Breast epithelium (tissue), 4 donors: ENCODE measurements at regions not wholly inside any gene's neighbourhood (a gene's known extent, or its start where the extent isn't known, plus 50 kb on each side); places are given as distances from the start of the nearest gene placed in this dataset.

Source experiments
- DNase-seq, 2 donors: peaks; one replicate each; pipeline ENCODE4 v3.0.0-alpha.2; 2019; ENCODE audit warnings: low spot score in 2 of 2
- H3K27ac ChIP-seq, 2 donors: fragments of 200-600 bp; sonication (generic) in 1 of 2; one replicate each; pipeline ENCODE4 v1.5.1; 2016 to 2019; ENCODE audit warnings: mild to moderate bottlenecking in 1 of 2
- H3K27me3 ChIP-seq, 2 donors: fragments of 200-600 bp; sonication (generic) in 1 of 2; one replicate each; pipeline versions ENCODE4 v1.5.1 to v1.6.0; 2017 to 2019; ENCODE audit warnings: control low read depth in 1 of 2, mild to moderate bottlenecking in 1 of 2
- H3K36me3 ChIP-seq: fragments of 200-600 bp; one replicate; pipeline ENCODE4 v1.5.1; 2019
- H3K4me1 ChIP-seq, 2 donors: fragments of 200-600 bp; sonication (generic); one replicate each; pipeline ENCODE4 v1.5.1; 2016 to 2019; ENCODE audit warnings: control low read depth in 1 of 2
- H3K4me3 ChIP-seq, 3 donors: fragments of 200-600 bp; sonication (generic); 1 replicate in 2 of 3; 2 replicates in 1 of 3; pipeline ENCODE4 v1.5.1; 2016 to 2019; ENCODE audit warnings: mild to moderate bottlenecking in 3 of 3, moderate library complexity in 2 of 3
- H3K9me3 ChIP-seq, 2 donors: fragments of 200-600 bp; sonication (generic) in 1 of 2; one replicate each; pipeline ENCODE4 v1.5.1; 2016 to 2019; ENCODE audit warnings: control low read depth in 1 of 2
- CTCF ChIP-seq, 3 donors: fragments of 450-650 bp; IDR thresholded peaks; one replicate each; pipeline ENCODE4 v1.5.1; 2016 to 2017; ENCODE audit warnings: antibody characterized with exemption in 3 of 3, mild to moderate bottlenecking in 3 of 3, moderate library complexity in 3 of 3
- POLR2A ChIP-seq: fragments of 450-650 bp; IDR thresholded peaks from one replicate; pipeline ENCODE4 v1.6.1; 2016; ENCODE audit warnings: antibody characterized with exemption, mild to moderate bottlenecking, moderate library complexity
- POLR2AphosphoS5 ChIP-seq, 3 donors: sonication (generic); formaldehyde crosslinking; IDR thresholded peaks; one replicate each; pipeline ENCODE4 v1.6.1; 2017; ENCODE audit warnings: antibody characterized with exemption in 3 of 3
- intact Hi-C: fragments of 100-400 bp; cut with DNase I; formaldehyde crosslinking; loops from one replicate; pipeline ENCODE4 v1.15.1; 2023; ENCODE audit warnings: low total_unique reads

- intact Hi-C loops, result no loop called here
- DNase-seq, result no peak
- Histone ChIP-seq H3K9me3 (peaks cover 6 to 19% of the 10 kb centered on the region in 2 donors), H3K4me1 (no peaks in the 10 kb centered on the region), H3K27me3 (no peaks in the 10 kb centered on the region), H3K36me3 (no peaks in the 10 kb centered on the region), H3K27ac (no peak overlapping the region), H3K4me3 (no peak overlapping the region)
- TF ChIP-seq POLR2A (no peak), CTCF (IDR thresholded peaks at IDR 0.05) (no peak), POLR2AphosphoS5 (IDR thresholded peaks at IDR 0.05) (no peak)
Observed at GRCh38 chr6:40179496-40179895, 245.2 kb upstream of the MOCS1 start.

DNA sequence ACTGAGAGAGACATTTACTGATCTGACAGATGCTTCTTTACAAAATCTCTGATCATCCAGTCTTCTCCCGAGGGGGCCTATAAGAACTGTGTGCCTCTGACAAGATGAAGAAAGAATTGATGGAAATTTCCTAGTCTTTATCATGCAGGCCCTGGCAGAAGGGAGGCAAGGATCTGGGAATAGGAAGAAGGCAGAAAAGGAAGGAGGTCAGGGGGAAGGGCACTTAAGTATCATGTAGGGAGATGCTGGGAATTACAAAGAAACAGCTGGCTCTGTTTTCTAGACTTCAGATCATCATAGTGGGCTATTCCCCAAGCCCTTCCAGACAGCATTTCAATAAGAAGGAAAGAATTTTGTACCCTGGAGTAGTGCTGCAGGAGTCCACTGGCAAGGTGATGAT, 243.3 kb upstream of the MOCS1 start:
- intact Hi-C loops, result no loop called here
- H3K9me3 ChIP-seq, result peaks cover 0 to 2% of the 10 kb centered on the region in 2 donors

DNA sequence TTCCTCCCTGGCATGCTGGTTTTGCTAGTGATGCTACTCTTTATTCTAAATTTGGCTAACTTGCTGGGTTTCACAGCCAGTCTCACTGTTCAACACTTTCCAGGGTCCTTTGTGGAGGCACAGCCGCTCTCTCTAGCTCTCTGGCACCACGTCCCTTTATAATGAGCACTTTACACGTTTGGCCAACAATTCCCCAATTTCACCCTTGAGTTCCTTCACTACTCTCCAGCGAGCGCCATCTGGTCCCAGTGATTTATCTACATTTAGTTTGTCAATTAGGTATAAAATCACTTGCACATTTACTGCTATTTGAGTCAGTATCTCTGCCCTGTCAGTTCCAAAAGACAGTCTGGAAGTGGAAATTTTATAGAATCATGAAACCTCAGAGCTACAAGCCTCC, 241.9 kb upstream of the MOCS1 start:
- Histone ChIP-seq H3K4me3 (no peak overlapping the region), H3K27me3 (no peaks in the 10 kb centered on the region), H3K36me3 (no peaks in the 10 kb centered on the region), H3K9me3 (no peaks in the 10 kb centered on the region), H3K27ac (no peak overlapping the region), H3K4me1 (no peaks in the 10 kb centered on the region)
- TF ChIP-seq POLR2AphosphoS5 (IDR thresholded peaks at IDR 0.05) (no peak), CTCF (IDR thresholded peaks at IDR 0.05) (no peak), POLR2A (no peak)
- intact Hi-C loops, result no loop called here
- DNase-seq, result no peak

More for the DNA sequence above, 243.3 kb upstream of the MOCS1 start:
- DNase-seq, result no peak
- Histone ChIP-seq H3K36me3 (no peaks in the 10 kb centered on the region), H3K27ac (no peak overlapping the region), H3K4me1 (no peaks in the 10 kb centered on the region), H3K4me3 (no peak overlapping the region), H3K27me3 (no peaks in the 10 kb centered on the region)
- TF ChIP-seq CTCF (IDR thresholded peaks at IDR 0.05), result no peak
- no peak for TF ChIP-seq POLR2A
- TF ChIP-seq POLR2AphosphoS5 (IDR thresholded peaks at IDR 0.05), result no peak

DNA sequence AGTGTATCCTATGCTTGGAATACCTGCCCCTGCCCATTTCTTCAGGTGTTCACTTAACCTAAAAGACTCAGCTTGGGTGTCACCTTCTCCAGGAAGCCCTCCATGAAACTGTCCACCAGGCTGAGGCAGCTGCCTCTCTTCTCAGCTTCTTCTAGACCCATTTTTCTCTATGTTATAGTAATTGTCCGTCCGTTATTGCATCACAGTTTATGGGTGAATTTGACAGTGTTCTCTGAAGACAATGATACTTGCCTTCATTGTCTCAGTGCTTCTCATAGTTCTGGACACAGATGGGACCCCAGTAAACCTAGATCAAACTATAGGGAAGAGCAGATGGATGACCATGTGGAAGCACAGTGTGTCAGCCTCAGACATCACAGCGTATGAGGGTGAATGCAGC, 238.0 kb upstream of the MOCS1 start:
- Histone ChIP-seq H3K9me3 (no peaks in the 10 kb centered on the region), H3K36me3 (no peaks in the 10 kb centered on the region), H3K4me1 (no peaks in the 10 kb centered on the region), H3K4me3 (no peak overlapping the region), H3K27ac (no peak overlapping the region), H3K27me3 (no peaks in the 10 kb centered on the region)
- TF ChIP-seq POLR2AphosphoS5 (IDR thresholded peaks at IDR 0.05) (no peak), POLR2A (no peak), CTCF (IDR thresholded peaks at IDR 0.05) (no peak)
- DNase-seq, result no peak
- intact Hi-C loops, result no loop called here

DNA sequence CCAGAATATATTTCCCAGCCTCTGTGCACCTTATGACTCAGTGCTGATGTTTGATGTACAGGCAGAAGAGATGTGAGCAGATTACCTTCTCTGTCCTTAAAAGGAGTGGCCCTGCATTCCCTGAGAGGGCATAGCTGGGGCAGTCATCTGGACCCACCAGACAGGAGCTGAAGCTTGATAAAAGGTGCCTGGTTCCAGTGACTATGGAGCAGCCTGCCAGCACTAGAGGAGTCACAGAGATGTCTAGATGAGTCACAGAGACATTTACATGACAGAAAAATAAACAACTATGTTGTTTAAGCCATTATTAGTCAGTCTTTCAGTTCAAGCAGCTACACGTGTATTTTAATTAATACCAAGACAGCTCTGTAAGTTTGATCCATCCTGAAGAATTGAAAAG, 237.1 kb upstream of the MOCS1 start:
- H3K36me3 ChIP-seq, result no peaks in the 10 kb centered on the region
- no peak overlapping the region for H3K4me3 ChIP-seq
- H3K27me3 ChIP-seq, result no peaks in the 10 kb centered on the region
- TF ChIP-seq POLR2AphosphoS5 (IDR thresholded peaks at IDR 0.05) (no peak), CTCF (IDR thresholded peaks at IDR 0.05) (no peak), POLR2A (no peak)
- no peaks in the 10 kb centered on the region for H3K4me1 ChIP-seq
- no peak for DNase-seq
- H3K9me3 ChIP-seq, result no peaks in the 10 kb centered on the region
- intact Hi-C loops, result no loop called here
- H3K27ac ChIP-seq, result no peak overlapping the region
